GM12891 (cell line): ENCODE measurements at regions not wholly inside any gene's neighbourhood (a gene's known extent, or its start where the extent isn't known, plus 50 kb on each side); places are given as distances from the start of the nearest gene placed in this dataset.

Experiments used
- PAX5 ChIP-seq: IDR thresholded peaks from 2 replicates; pipeline ENCODE4 v1.6.1; 2011; ENCODE audit warnings: low read length, moderate library complexity, mild to moderate bottlenecking; ENCODE audit not compliant: insufficient read depth, severe bottlenecking
- POLR2A ChIP-seq: IDR thresholded peaks from 2 replicates; pipeline ENCODE4 v1.6.1; 2011; ENCODE audit warnings: low read depth, low read length, control low read depth
- POLR2AphosphoS5 ChIP-seq: IDR thresholded peaks from 2 replicates; pipeline ENCODE4 v1.6.1; 2011; ENCODE audit warnings: low read depth, low read length, control low read depth
- POU2F2 ChIP-seq: IDR thresholded peaks from 2 replicates; pipeline ENCODE4 v1.6.1; 2011; ENCODE audit warnings: low read depth, mild to moderate bottlenecking, control low read depth, low read length, moderate library complexity
- SPI1 ChIP-seq: IDR thresholded peaks from 2 replicates; pipeline ENCODE4 v1.6.1; 2011; ENCODE audit warnings: low read depth, low read length, control low read depth
- TAF1 ChIP-seq: IDR thresholded peaks from 2 replicates; pipeline ENCODE4 v1.6.1; 2011; ENCODE audit warnings: low read depth, low read length, control low read depth

DNA sequence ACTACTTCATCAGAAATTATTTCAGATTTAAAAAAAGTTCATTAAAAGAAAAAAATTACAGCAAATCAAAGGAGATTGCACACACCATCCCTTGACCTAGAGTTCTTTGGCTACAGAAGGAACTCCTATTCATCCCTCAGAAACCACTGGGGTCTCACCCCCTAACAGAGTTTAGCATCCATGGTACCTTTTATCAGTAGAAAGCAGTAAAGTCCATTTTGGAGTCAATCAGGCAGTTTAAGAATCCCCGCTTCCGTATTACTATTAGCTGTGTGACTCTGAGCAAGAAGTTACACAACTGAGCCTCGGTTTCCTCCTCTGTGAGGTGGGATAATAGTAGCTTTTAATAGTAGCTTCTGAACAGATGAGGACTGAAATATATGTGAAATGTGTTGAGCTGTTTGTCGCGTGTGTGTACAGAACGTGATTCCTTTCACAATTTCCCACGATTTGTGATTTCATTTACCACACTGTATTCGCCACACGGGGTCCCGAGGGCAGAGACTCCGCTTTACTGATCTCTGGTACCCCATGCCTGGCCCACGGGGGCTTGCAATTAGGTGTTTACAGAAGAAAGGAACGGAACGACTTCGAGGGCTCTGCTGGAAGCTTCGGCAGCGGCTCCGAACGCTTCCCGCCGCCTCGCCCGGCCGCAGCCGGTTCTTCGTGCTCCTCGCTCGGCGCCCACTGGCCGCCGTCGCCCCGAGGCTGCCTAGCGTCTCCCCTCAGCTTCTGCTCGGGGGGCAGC lies 72.5 kb upstream of the ZBED5 start:
- no peak for TF ChIP-seq POLR2A
- no peak for TF ChIP-seq POLR2AphosphoS5
- no peak for TF ChIP-seq SPI1
- no peak for TF ChIP-seq PAX5
- no peak for TF ChIP-seq TAF1
- no peak for TF ChIP-seq POU2F2
